Kidney (tissue), 13 donors: ENCODE measurements at regions not wholly inside any gene's neighbourhood (a gene's known extent, or its start where the extent isn't known, plus 50 kb on each side); places are given as distances from the start of the nearest gene placed in this dataset.

Source experiments
- DNase-seq, 5 donors: peaks; one replicate each; pipeline ENCODE4 v3.0.0-alpha.2; 2013 to 2020
- FAIRE-seq: peaks from 2 replicates; lab custom pipeline; 2012; peaks lifted over from hg19 to GRCh38; lab: Jason Lieb, UNC
- H3K27ac ChIP-seq, 2 donors: one replicate each; pipeline ENCODE4 v1.7.0; 2013; ENCODE audit warnings: low read depth in 2 of 2, low read length in 2 of 2, inconsistent platforms in 1 of 2
- H3K27me3 ChIP-seq: one replicate; pipeline ENCODE4 v1.7.1; 2013; ENCODE audit warnings: low read length, inconsistent platforms; ENCODE audit not compliant: control insufficient read depth, insufficient read depth
- H3K36me3 ChIP-seq, 3 donors: one replicate each; pipeline versions ENCODE4 v1.7.0 to v1.7.1; 2013; ENCODE audit warnings: low read length in 3 of 3, control low read depth in 1 of 3, inconsistent platforms in 1 of 3; ENCODE audit not compliant: insufficient read depth in 3 of 3, control insufficient read depth in 2 of 3
- H3K4me1 ChIP-seq, 3 donors: one replicate each; pipeline versions ENCODE4 v1.7.0 to v1.7.1; 2013; ENCODE audit warnings: low read length in 3 of 3, inconsistent platforms in 1 of 3, low read depth in 1 of 3; ENCODE audit not compliant: control insufficient read depth in 2 of 3, insufficient read depth in 2 of 3
- H3K4me3 ChIP-seq, 3 donors: one replicate each; pipeline versions ENCODE4 v1.7.0 to v1.8.1; 2013; ENCODE audit warnings: low read length in 3 of 3, control low read depth in 1 of 3, inconsistent platforms in 1 of 3
- H3K9ac ChIP-seq, 3 donors: one replicate each; pipeline versions ENCODE4 v1.7.0 to v1.7.1; 2013; ENCODE audit warnings: low read length in 3 of 3, control low read depth in 1 of 3, inconsistent platforms in 1 of 3
- H3K9me3 ChIP-seq, 3 donors: one replicate each; pipeline versions ENCODE4 v1.7.0 to v1.7.1; 2013; ENCODE audit warnings: low read length in 3 of 3, control low read depth in 1 of 3, inconsistent platforms in 1 of 3; ENCODE audit not compliant: control insufficient read depth in 2 of 3, insufficient read depth in 1 of 3
- CTCF ChIP-seq: IDR thresholded peaks from 3 replicates; pipeline ENCODE4 v1.5.1; 2012; ENCODE audit warnings: mild to moderate bottlenecking, moderate library complexity, borderline replicate concordance; ENCODE audit not compliant: insufficient read depth; ENCODE audit errors: extremely low read depth
- intact Hi-C: fragments of 100-400 bp; cut with DNase I; formaldehyde crosslinking; loops from one replicate; pipeline ENCODE4 v1.11.1; 2022
- donor health status: control.
- donor health status: control.
- donor health status: control.
- donor health status: control.
- donor health status: control.
- donor health status: DM: yes; HTN: yes; CAD: no.
- donor health status: Normal renal cell carcinoma (clear cell type).

GRCh38 chr3:59267021-59267420 is 217.2 kb upstream of the CFAP20DC start:
- Histone ChIP-seq H3K27me3 (no peaks in the 10 kb centered on the region), H3K36me3 (no peaks in the 10 kb centered on the region), H3K4me3 (no peak overlapping the region), H3K9me3 (no peaks in the 10 kb centered on the region), H3K27ac (no peak overlapping the region), H3K4me1 (no peaks in the 10 kb centered on the region), H3K9ac (no peak overlapping the region)
- DNase-seq (no peak), FAIRE-seq (no peak)
- no peak for TF ChIP-seq CTCF
- intact Hi-C loops = no loop called here

GRCh38 chr3:59266551-59266950 is 216.7 kb upstream of the CFAP20DC start:
- H3K4me1 ChIP-seq = no peaks in the 10 kb centered on the region
- intact Hi-C loops = no loop called here
- no peaks in the 10 kb centered on the region for H3K27me3 ChIP-seq
- H3K27ac ChIP-seq = no peak overlapping the region
- TF ChIP-seq CTCF = no peak
- H3K36me3 ChIP-seq = no peaks in the 10 kb centered on the region
- DNase-seq (no peak), FAIRE-seq (no peak)
- no peak overlapping the region for H3K9ac ChIP-seq
- no peak overlapping the region for H3K4me3 ChIP-seq
- no peaks in the 10 kb centered on the region for H3K9me3 ChIP-seq

- Histone ChIP-seq H3K36me3 (no peaks in the 10 kb centered on the region), H3K4me3 (no peak overlapping the region), H3K27me3 (no peaks in the 10 kb centered on the region), H3K9me3 (no peaks in the 10 kb centered on the region), H3K4me1 (no peaks in the 10 kb centered on the region), H3K27ac (no peak overlapping the region), H3K9ac (no peak overlapping the region)
- DNase-seq = no peak
- intact Hi-C loops = no loop called here
- no peak for FAIRE-seq
- no peak for TF ChIP-seq CTCF
These were observed 215.7 kb upstream of the CFAP20DC start for GRCh38 chr3:59265566-59265965.

- intact Hi-C loops = no loop called here
These were observed 214.5 kb upstream of the CFAP20DC start for GRCh38 chr3:59264366-59264765.

More at GRCh38 chr3:59264366-59264765, 214.5 kb upstream of the CFAP20DC start:
- Histone ChIP-seq H3K27ac (no peak overlapping the region), H3K9me3 (no peaks in the 10 kb centered on the region), H3K4me1 (no peaks in the 10 kb centered on the region), H3K9ac (no peak overlapping the region), H3K27me3 (no peaks in the 10 kb centered on the region), H3K4me3 (no peak overlapping the region), H3K36me3 (no peaks in the 10 kb centered on the region)
- FAIRE-seq = no peak
- TF ChIP-seq CTCF = no peak
- no peak for DNase-seq
